ENCODE measurements at regions not wholly inside any gene's neighbourhood (a gene's known extent, or its start where the extent isn't known, plus 50 kb on each side); places are given as distances from the start of the nearest gene placed in this dataset.
"Not testable (repeated sequence)": the region's sequence is repeated elsewhere in the genome, so short reads cannot be mapped to it uniquely, and the experiment has no call there.

DNA sequence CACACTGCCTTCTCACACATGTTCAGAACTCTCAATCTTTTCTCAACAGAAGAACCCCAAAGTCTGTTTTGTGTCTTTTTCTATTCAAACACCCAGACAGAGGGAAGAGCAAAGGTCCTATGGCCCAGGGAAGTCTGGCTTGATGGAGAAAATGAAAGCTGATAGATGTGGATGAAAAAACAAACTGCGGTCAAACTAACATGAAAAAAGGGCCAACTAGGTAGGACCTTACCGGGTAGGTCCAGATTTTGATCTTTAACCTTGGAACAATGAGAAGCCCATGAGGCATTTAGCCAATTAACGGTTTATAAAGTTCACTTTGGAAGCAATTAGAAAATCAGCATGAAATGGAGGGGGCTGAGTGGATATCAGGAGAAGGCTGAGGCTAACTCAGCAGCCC lies 507.7 kb upstream of the SLC35B3 start:
- no peak for FAIRE-seq
- no peak for DNase-seq (ENCODE audit: insufficient read length, low spot score)
- TF ChIP-seq CTCF (IDR thresholded peaks at IDR 0.05; ENCODE audit: insufficient read depth, missing control alignments): no peak

- DNase-seq (ENCODE audit: insufficient read length, low spot score) (no peak), FAIRE-seq (no peak)
- no peak for TF ChIP-seq CTCF (IDR thresholded peaks at IDR 0.05; ENCODE audit: insufficient read depth, missing control alignments)
Measured at GRCh38 chr6:8941577-8941976, 506.2 kb upstream of the SLC35B3 start.

- TF ChIP-seq CTCF (IDR thresholded peaks at IDR 0.05; ENCODE audit: insufficient read depth, missing control alignments): no peak
- DNase-seq (ENCODE audit: insufficient read length, low spot score) (no peak), FAIRE-seq (no peak)
Measured at GRCh38 chr6:8940356-8940755, 505.0 kb upstream of the SLC35B3 start.

DNA sequence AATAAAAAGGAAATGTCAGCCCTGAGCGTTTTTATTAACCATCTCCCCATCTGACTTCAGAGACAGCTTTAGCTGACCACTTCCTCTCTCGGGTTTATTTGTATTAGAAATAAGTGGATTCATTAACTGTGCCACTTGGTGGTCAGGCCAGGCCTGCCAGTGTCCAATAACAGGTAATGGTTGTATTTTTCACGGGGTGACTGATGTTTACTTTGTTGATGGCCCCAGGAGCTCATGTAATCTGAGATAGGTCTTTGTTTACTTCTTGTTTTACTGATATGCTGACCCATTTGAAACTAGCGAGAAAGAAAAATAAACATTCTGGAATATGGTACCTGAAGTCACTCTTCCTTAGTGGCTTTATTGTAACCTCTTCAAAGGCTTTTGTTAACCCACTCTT lies 504.3 kb upstream of the SLC35B3 start:
- DNase-seq (ENCODE audit: insufficient read length, low spot score): no peak
- no peak for TF ChIP-seq CTCF (IDR thresholded peaks at IDR 0.05; ENCODE audit: insufficient read depth, missing control alignments)
- FAIRE-seq: no peak

DNA sequence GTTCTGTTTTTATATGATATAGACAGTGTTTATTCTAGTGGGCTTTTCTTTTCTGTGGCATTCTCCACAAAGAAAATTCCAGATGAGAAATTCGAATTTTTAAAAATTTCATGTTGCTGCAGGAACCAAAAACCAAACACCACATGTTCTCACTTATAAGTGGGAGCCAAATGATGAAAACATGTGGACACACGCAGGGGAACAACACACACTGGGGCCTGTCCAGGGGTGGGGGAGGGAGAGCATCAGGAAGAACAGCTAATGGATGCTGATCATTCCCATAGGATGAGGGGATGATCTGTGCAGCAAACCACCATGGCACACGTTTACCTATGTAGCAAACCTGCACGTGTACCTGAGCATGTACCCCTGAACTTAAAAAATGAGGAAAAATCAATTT lies 499.0 kb upstream of the SLC35B3 start:
- no peak for TF ChIP-seq CTCF (IDR thresholded peaks at IDR 0.05; ENCODE audit: insufficient read depth, missing control alignments)
- no peak for DNase-seq (ENCODE audit: insufficient read length, low spot score)
- no peak for FAIRE-seq

- TF ChIP-seq CTCF (IDR thresholded peaks at IDR 0.05; ENCODE audit: insufficient read depth, missing control alignments): no peak
- DNase-seq (ENCODE audit: insufficient read length, low spot score) (no peak), FAIRE-seq (no peak)
Measured at GRCh38 chr6:8930009-8930408, 494.7 kb upstream of the SLC35B3 start.

DNA sequence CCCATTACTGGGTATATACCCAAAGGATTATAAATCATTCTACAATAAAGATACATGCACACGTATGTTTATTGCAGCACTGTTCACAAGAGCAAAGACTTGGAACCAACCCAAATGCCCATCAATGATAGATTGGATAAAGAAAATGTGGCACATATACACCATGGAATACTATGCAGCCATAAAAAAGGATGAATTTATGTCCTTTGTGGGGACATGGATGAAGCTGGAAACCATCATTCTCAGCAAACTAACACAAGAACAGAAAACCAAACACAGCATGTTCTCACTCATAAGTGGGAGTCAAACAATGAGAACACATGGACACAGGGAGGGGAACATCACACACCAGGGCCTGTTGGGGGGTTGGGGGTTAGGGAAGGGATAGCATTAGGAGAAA lies 484.9 kb upstream of the SLC35B3 start:
- DNase-seq (ENCODE audit: insufficient read length, low spot score); FAIRE-seq: not testable (repeated sequence)

DNA sequence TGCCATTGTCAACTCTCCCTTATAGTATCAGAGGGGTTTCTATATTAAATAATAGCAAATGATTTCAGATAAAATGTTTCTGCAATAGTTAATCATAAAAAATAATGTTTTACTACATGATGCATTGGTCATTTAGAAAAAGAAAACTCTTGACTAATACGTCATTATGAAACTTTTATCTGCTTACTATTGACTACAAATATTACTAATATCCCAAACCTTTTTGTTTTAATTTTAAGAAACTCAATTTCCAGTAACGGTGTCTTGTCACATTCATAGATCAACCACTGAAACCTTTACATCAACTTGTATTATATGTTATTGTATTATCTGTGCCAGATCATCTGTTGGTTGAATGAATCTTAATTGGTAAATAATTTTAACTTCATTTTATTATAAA lies 482.9 kb upstream of the SLC35B3 start:
- no peak for FAIRE-seq
- TF ChIP-seq CTCF (IDR thresholded peaks at IDR 0.05; ENCODE audit: insufficient read depth, missing control alignments): no peak
- no peak for DNase-seq (ENCODE audit: insufficient read length, low spot score)

All from D721Med (cell line).